Neuron (in vitro differentiated cells): ENCODE measurements at regions not wholly inside any gene's neighbourhood (a gene's known extent, or its start where the extent isn't known, plus 50 kb on each side); places are given as distances from the start of the nearest gene placed in this dataset.

Source experiments
- H2AFZ ChIP-seq: one replicate; pipeline ENCODE4 v1.6.1; 2013; ENCODE audit warnings: low read depth, mild to moderate bottlenecking, inconsistent platforms, low read length, moderate library complexity
- H3K27me3 ChIP-seq: one replicate; pipeline ENCODE4 v1.6.1; 2013; ENCODE audit warnings: low read length; ENCODE audit not compliant: insufficient read depth
- H3K36me3 ChIP-seq: one replicate; pipeline ENCODE4 v1.6.1; 2013; ENCODE audit warnings: low read length; ENCODE audit not compliant: insufficient read depth
- H3K4me1 ChIP-seq: one replicate; pipeline ENCODE4 v1.6.1; 2013; ENCODE audit warnings: low read length; ENCODE audit not compliant: insufficient read depth
- H3K4me3 ChIP-seq: 2 replicates; pipeline ENCODE4 v1.5.1; 2013; ENCODE audit warnings: mild to moderate bottlenecking, low read length, moderate library complexity
- H3K9me3 ChIP-seq: one replicate; pipeline ENCODE4 v1.6.1; 2013; ENCODE audit warnings: low read length

DNA sequence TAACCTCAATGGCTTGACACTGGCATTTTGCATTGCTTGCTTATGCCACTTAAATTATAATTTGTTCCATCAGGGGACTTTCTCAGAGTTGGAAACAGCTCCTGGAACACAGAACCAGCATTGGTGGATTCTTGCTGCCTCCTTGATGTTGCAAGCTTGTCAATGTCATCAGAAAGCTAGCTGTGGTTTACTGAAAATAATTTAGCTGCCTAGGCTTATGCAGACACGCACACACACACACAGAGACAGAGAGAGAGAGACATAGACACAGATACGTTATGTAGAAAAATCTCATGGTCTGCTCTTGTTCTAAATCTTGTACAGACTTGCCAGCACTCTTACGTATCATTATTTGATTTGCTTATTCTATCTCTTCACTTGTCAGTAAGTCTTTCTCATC lies 78.0 kb downstream of the HMHB1 start:
- H3K36me3 ChIP-seq = no peaks in the 10 kb centered on the region
- H2AFZ ChIP-seq = no peak overlapping the region
- no peak overlapping the region for H3K4me3 ChIP-seq
- no peaks in the 10 kb centered on the region for H3K27me3 ChIP-seq
- peaks cover 22% of the 10 kb centered on the region for H3K4me1 ChIP-seq
- no peaks in the 10 kb centered on the region for H3K9me3 ChIP-seq

DNA sequence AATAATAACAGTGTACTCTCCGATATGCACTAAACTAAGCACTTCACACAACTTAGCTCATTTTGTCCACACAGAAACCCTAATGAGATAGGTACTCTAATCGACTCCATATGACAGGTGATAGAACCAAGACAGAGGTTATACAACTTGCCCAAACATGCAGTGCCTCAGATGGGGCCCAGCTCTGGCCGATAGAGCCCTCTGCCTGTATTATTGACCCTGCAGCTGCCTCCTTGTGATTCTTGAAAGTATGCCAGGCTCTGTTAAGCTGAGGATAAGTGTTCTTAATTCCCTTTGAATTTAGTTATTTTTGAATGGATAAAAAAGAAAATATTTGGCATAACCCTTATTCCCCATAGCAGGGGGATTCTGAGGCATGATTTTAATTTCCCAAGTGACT lies 78.5 kb downstream of the HMHB1 start:
- Histone ChIP-seq H3K36me3 (no peaks in the 10 kb centered on the region), H3K4me3 (no peak overlapping the region), H3K9me3 (no peaks in the 10 kb centered on the region), H3K27me3 (no peaks in the 10 kb centered on the region), H3K4me1 (peaks cover 22% of the 10 kb centered on the region), H2AFZ (no peak overlapping the region)

DNA sequence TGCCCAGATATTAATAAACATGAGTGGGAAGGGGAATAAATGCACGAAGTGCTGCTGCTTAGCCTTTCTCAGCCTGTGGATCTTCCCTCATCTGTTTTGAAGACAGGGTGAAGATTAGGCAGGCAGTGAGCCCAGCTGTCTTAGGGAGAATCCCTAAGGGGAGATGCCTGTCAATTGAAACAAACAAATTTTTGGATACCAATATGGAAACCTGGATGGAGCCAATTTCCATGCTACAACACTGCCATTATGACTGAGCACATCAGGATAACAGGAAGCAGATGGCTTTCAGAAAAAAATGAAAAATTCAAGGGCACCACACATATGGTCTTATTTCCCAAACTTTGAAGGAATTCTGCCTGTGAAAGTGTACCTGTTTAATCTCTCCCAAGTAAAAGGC lies 80.3 kb downstream of the HMHB1 start:
- Histone ChIP-seq H3K9me3 (no peaks in the 10 kb centered on the region), H3K36me3 (no peaks in the 10 kb centered on the region), H3K4me1 (peaks cover 27% of the 10 kb centered on the region), H3K27me3 (no peaks in the 10 kb centered on the region), H2AFZ (no peak overlapping the region), H3K4me3 (no peak overlapping the region)

DNA sequence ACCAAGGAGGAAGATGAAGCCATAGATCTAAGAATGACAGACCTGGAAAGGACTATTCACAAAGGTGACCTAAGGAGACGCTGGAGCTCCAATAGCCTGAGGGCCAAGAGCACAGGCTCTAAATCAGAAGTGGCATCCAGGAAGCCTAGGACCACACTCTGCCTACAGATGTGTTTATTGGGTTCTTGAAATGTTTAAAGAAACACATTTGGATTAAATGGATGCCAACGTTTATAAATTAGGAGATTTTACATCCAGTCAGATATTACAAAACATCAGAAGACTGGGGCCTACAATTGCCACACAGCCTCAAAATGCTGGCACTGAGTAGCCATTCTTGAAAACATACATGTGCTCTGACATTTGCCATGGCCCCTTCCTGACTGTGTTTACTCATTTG lies 80.9 kb downstream of the HMHB1 start:
- Histone ChIP-seq H2AFZ (no peak overlapping the region), H3K9me3 (no peaks in the 10 kb centered on the region), H3K36me3 (no peaks in the 10 kb centered on the region), H3K27me3 (no peaks in the 10 kb centered on the region), H3K4me1 (peaks cover 25% of the 10 kb centered on the region), H3K4me3 (no peak overlapping the region)

DNA sequence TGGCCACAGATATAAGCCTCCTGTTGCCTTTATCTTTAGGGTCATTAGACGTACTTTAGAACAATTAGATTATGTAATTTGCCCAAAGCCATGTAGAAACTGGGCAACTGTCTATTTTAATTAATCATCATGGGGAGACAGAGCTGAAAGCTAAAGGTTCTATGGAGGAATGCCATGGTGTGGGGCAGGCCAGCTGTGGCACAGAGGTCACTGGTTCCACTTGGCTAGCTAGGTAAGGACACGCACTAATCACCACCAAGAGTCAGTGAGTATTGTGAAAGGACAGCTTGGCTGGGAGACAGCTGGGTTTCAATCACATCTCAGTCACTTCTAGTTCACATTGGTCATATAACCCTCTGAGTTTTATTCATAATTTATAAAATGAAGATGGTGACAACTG lies 81.7 kb downstream of the HMHB1 start:
- H3K4me1 ChIP-seq = peaks cover 18% of the 10 kb centered on the region
- H3K27me3 ChIP-seq = no peaks in the 10 kb centered on the region
- no peaks in the 10 kb centered on the region for H3K9me3 ChIP-seq
- H2AFZ ChIP-seq = no peak overlapping the region
- no peak overlapping the region for H3K4me3 ChIP-seq
- H3K36me3 ChIP-seq = no peaks in the 10 kb centered on the region

DNA sequence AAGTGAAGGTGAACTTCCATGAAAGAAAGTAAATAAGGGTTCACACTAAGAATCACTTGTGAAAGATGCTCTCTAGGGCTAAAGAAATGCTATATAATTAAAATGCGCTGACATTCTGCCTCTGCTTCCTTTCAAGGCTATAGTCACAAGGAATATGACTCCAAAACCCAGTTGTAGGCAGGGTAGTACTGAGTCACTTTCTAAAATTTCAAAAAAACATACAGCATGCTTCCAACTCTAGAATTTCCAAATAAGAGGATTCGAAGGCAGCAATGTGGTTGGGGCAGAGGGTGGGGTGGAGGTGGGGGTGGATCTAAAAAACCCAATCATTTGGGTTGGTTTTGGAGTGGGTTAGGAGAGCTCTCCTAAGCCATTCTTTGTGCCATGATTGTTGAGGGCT lies 84.6 kb downstream of the HMHB1 start:
- no peaks in the 10 kb centered on the region for H3K36me3 ChIP-seq
- no peaks in the 10 kb centered on the region for H3K27me3 ChIP-seq
- H3K4me3 ChIP-seq = no peak overlapping the region

DNA sequence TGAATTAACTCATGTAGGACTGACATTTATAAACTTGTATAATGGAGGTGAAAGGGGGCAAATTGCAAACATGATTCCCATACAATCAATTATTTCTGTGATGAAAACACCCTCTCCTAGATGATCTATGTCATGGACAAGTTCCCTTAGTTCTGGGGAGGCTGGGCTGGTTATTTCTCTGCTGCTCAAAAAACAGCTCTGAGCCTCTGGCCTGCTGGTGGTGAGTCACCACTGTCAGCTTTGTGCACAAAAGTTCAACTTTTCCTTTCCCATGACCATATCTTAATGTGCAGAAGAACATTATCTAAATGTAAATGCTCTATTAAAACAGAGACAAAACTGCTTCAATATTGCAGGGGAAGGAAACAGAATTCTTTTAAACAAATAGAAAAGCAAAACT lies 85.0 kb downstream of the HMHB1 start:
- H3K9me3 ChIP-seq = no peaks in the 10 kb centered on the region
- no peaks in the 10 kb centered on the region for H3K36me3 ChIP-seq
- no peak overlapping the region for H2AFZ ChIP-seq
- no peaks in the 10 kb centered on the region for H3K27me3 ChIP-seq
- peaks cover 9% of the 10 kb centered on the region for H3K4me1 ChIP-seq
- no peak overlapping the region for H3K4me3 ChIP-seq

More for the DNA sequence above, 84.6 kb downstream of the HMHB1 start:
- H2AFZ ChIP-seq = no peak overlapping the region
- peaks cover 9% of the 10 kb centered on the region for H3K4me1 ChIP-seq
- no peaks in the 10 kb centered on the region for H3K9me3 ChIP-seq

DNA sequence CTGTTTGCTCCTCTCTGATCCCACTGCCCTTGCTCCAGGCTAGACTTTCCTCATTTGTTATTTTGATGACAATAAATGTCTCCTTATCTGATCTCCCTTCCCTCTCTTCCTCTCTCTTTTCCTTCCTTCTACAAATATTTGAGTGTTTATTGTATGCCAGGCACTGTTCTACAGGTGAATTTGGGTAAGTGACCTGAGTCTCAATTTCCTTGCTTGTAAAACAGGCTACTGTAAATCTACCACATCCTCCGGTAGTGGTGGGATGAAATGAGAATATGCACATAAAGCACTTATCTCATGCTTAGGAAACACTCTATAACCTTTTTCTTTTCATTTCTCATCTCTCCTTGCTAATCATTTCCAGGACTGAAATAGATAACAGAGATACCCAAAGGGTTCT lies 86.4 kb downstream of the HMHB1 start:
- H3K9me3 ChIP-seq = no peaks in the 10 kb centered on the region
- no peak overlapping the region for H2AFZ ChIP-seq
- H3K4me3 ChIP-seq = no peak overlapping the region
- H3K36me3 ChIP-seq = no peaks in the 10 kb centered on the region
- peaks cover 9% of the 10 kb centered on the region for H3K4me1 ChIP-seq
- no peaks in the 10 kb centered on the region for H3K27me3 ChIP-seq

DNA sequence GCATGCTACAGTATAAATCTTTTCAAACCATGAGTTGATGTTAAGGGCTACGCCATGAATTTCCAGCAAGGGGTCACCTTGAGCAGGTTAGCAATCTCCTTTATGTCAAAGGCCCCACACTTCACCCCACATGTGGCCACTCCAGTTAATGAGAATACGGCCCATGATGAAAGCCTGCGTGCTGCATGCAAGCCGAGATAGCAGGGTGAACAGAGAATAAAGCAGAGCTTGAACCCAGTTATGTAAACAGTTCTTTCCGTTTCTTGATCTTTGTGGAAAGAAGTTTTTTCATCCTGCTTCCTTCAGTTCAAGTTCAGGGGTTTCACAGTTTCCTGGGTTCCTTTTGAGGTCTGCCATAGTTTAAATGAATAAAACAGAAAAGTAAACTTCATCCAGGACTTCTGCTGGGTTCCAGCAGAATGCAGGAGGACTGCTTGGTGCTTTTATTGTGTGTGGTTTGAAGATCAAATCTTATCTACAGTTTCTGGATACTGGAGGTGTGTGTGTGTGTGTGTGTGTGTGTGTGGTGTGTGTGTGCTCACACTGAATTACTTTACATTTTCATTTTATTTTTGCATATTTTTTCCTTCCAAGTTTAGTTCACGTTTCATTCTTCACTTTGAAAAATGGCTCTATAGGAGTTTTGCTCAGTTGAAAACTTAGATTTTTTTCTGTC lies 87.1 kb downstream of the HMHB1 start:
- no peak overlapping the region for H2AFZ ChIP-seq
- no peaks in the 10 kb centered on the region for H3K9me3 ChIP-seq

DNA sequence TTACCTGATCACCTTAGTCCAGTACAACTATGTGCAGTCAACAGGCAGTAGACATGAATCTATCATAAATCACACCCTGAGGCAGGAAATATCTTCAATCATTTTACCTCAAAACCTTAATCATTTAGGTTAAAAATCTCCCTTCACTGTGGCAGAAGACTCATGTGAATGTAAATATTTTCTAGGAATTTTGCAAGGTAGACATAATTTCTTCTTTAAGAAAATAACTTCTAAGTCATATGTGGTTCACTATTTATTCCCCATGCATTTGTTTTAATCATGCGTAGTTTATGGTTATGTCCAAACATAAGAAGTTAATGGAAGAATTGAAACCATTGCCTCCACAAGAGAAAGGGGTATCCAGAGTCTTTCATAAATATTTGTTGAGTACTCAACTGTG lies 97.0 kb downstream of the HMHB1 start:
- Histone ChIP-seq H3K36me3 (no peaks in the 10 kb centered on the region), H3K4me3 (no peak overlapping the region), H3K27me3 (no peaks in the 10 kb centered on the region), H2AFZ (no peak overlapping the region), H3K4me1 (no peaks in the 10 kb centered on the region), H3K9me3 (no peaks in the 10 kb centered on the region)

More for the DNA sequence above, 87.1 kb downstream of the HMHB1 start:
- H3K27me3 ChIP-seq = no peaks in the 10 kb centered on the region
- H3K36me3 ChIP-seq = no peaks in the 10 kb centered on the region
- peaks cover 9% of the 10 kb centered on the region for H3K4me1 ChIP-seq
- H3K4me3 ChIP-seq = no peak overlapping the region

DNA sequence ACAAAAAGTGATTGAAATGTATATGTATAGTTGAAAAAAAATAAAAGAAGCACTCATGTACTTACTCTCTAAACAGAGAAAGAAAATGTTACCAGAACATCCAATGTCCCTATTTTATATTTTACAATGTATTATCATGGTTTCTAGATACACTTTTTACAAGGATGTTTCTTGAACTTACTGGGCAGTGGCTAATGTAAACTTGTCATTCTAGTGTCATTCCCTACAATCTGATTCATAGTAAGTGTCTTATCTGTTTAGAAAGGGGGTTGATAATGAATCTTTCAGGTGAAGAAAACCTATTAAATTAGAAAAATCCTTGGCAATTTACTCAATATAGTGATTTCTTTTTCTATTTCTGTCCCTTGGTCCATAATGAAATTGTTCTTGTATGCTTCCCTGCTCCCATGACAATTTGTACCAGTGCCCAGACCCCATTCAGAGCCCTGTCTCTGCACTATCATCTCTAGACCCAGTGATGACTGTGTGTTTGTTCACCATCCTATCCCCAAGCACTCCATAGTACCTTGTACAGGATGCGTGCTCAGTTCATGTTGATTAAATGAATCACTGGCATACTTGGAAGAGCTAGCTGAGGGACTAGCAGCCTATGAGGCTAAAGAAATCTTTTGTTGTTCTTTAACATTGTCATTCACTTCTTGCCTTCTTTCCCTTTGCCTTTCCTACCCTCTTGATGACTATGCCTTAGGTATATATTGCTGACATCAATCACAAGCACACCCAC lies 101.2 kb downstream of the HMHB1 start:
- Histone ChIP-seq H3K27me3 (no peaks in the 10 kb centered on the region), H2AFZ (no peak overlapping the region), H3K4me1 (no peaks in the 10 kb centered on the region), H3K36me3 (no peaks in the 10 kb centered on the region), H3K9me3 (no peaks in the 10 kb centered on the region), H3K4me3 (no peak overlapping the region)

DNA sequence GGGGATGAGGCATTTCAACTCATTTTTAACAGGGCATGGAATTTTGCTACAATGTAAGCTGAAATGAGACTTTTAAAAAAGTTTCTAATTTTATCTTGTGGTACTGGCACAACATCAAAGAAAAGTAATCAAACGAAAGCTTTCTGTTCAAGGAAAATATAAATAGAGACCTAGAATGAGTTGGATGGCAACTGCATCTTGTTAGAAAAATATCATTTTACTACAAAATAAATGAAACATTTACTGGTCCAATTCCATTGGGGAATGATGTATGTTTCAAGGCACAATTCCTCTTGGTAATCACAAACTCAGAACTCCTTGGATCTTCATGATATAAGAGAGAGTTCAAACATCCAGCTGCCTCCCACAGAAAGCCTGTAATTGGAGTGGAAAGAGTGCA lies 102.8 kb downstream of the HMHB1 start:
- H2AFZ ChIP-seq = no peak overlapping the region
- H3K4me3 ChIP-seq = no peak overlapping the region
- H3K4me1 ChIP-seq = no peaks in the 10 kb centered on the region
- H3K9me3 ChIP-seq = no peaks in the 10 kb centered on the region
- H3K36me3 ChIP-seq = no peaks in the 10 kb centered on the region
- H3K27me3 ChIP-seq = no peaks in the 10 kb centered on the region

DNA sequence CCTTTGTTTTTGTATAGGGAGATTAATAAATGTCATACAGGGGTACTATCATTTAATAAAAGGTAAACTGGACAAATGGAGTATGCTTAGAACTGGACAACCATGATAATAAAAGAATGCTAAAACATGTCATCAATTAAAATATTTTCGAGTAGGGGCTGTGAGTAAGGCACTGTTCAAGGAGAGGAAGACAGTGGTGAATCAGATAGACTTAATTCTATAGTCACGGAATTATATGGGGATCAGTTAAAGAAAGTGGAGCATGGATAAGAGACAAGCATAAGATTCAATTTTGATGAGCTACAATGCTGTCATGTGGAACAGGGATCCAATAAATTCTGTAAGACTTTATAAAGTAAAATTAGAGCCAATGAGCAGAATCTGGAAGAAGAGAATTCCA lies 104.5 kb downstream of the HMHB1 start:
- no peaks in the 10 kb centered on the region for H3K36me3 ChIP-seq
- H3K4me3 ChIP-seq = no peak overlapping the region
- H3K4me1 ChIP-seq = no peaks in the 10 kb centered on the region
- no peaks in the 10 kb centered on the region for H3K27me3 ChIP-seq
- H2AFZ ChIP-seq = no peak overlapping the region
- H3K9me3 ChIP-seq = no peaks in the 10 kb centered on the region

DNA sequence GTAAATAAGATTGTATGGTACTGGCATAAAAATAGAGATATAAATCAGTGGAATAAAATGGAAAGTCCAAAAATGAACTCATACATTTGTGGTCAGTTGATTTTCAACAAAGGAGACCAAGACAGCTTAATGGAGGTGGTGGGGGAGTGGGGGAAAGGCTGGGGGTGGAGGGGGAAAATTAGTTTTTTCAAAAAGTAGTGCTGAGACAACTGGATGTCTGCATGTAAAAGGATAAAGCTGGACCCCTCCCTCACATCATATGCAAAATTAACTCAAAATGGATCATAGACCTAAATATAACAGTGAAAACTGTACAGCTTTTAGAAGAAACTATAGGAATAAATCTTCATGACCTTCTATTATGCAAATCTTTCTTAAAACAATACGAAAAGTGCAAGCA lies 107.0 kb downstream of the HMHB1 start:
- Histone ChIP-seq H3K9me3 (no peaks in the 10 kb centered on the region), H3K36me3 (no peaks in the 10 kb centered on the region), H3K27me3 (no peaks in the 10 kb centered on the region), H3K4me3 (no peak overlapping the region), H2AFZ (no peak overlapping the region), H3K4me1 (no peaks in the 10 kb centered on the region)
